ENCODE measurements at regions not wholly inside any gene's neighbourhood (a gene's known extent, or its start where the extent isn't known, plus 50 kb on each side); places are given as distances from the start of the nearest gene placed in this dataset.

DNA sequence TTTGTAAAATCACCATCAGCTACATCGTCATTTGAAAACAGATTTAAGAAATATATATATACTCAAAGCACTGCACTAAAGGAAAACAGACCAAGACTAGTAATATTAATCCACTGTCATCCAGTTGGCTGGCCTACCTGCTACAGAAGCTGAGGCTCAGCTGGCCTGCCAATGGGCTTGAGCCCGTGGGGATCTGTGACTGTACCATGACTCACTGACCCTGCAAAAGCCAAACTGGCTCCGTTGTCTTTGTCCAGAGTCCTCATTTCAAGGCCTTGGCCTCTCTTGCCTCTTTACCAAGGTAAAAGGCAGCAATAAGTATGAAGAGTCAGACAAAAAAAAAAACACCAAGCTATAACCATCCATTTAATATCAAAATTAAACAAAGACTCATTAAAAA, 463.5 kb upstream of the RASGRP1 start:
- TF ChIP-seq ZNF274 (IDR thresholded peaks at IDR 0.05; ENCODE audit: low read depth, low read length) (no peak), SUZ12 (IDR thresholded peaks at IDR 0.05; ENCODE audit: extremely low read depth, insufficient read depth, insufficient read length) (no peak)
